ENCODE measurements at regions not wholly inside any gene's neighbourhood (a gene's known extent, or its start where the extent isn't known, plus 50 kb on each side); places are given as distances from the start of the nearest gene placed in this dataset.

GRCh38 chr3:180378496-180378895, 223.5 kb upstream of the TTC14 start:
- FAIRE-seq (no peak), ATAC-seq (no peak), DNase-seq (ENCODE audit: low read depth in 1 of 2, low spot score in 1 of 2) (no peak)
- Histone ChIP-seq H3K9me3 (no peaks in the 10 kb centered on the region), H3K4me2 (no peak overlapping the region), H3K27ac (no peak overlapping the region), H3K4me1 (no peaks in the 10 kb centered on the region), H3K4me3 (no peak overlapping the region)
- ChIA-PET POLR2A (no interaction called here), CTCF (no interaction called here)
- TF ChIP-seq HMGXB4 (CRISPR knock-in tag; IDR thresholded peaks at IDR 0.05; ENCODE audit: borderline replicate concordance) = no peak
- TF ChIP-seq JUNB (IDR thresholded peaks at IDR 0.05) = no peak
- TF ChIP-seq ESRRA (IDR thresholded peaks at IDR 0.05; ENCODE audit: borderline replicate concordance, low read length) = no peak
- TF ChIP-seq EP300 (IDR thresholded peaks at IDR 0.05) = no peak
- TF ChIP-seq NFE2L2 (conservative IDR thresholded peaks at IDR 0.05; ENCODE audit: low read length) = no peak
- no peak for TF ChIP-seq FOXS1 (CRISPR knock-in tag; IDR thresholded peaks at IDR 0.05)
- no peak for TF ChIP-seq PBX3 (IDR thresholded peaks at IDR 0.05)
- no peak for TF ChIP-seq POLR2A (IDR thresholded peaks at IDR 0.05; ENCODE audit: low read length)
- no peak for TF ChIP-seq ZFP36 (IDR thresholded peaks at IDR 0.05; ENCODE audit: borderline replicate concordance, partially characterized antibody)
- no peak for TF ChIP-seq MAZ (IDR thresholded peaks at IDR 0.05; ENCODE audit: borderline replicate concordance, low read depth, low read length)
- TF ChIP-seq ATOH8 (CRISPR knock-in tag; IDR thresholded peaks at IDR 0.05; ENCODE audit: low read depth) = no peak
- no peak for TF ChIP-seq TP53 (CRISPR knock-in tag; IDR thresholded peaks at IDR 0.05)
- no peak for TF ChIP-seq JUN (IDR thresholded peaks at IDR 0.05)
- TF ChIP-seq USF2 (IDR thresholded peaks at IDR 0.05) = no peak
- 17% methylated on average over 4 of the region's 4 CpGs for WGBS (ENCODE audit: missing lambda C conversion rate)

GRCh38 chr3:180382638-180383180, 219.3 kb upstream of the TTC14 start:
- CTCF ChIA-PET = interaction anchor here (0.5 kb wide), 1 partner anchor 55 kb away, joined by 3 read pairs; no protein-coding TSS in a partner anchor
- TF ChIP-seq MAFK (IDR thresholded peaks at IDR 0.05; ENCODE audit: partially characterized antibody) = no peak
- TF ChIP-seq ZC3H11A (IDR thresholded peaks at IDR 0.05) = no peak
- TF ChIP-seq EP300 (IDR thresholded peaks at IDR 0.05) = no peak
- TF ChIP-seq JUN (IDR thresholded peaks at IDR 0.05) = no peak
- TF ChIP-seq REST (IDR thresholded peaks at IDR 0.05) = no peak
- no peak for TF ChIP-seq EHF (CRISPR knock-in tag; IDR thresholded peaks at IDR 0.05)
- H3K9me3 ChIP-seq = no peaks in the 10 kb centered on the region
- H3K4me1 ChIP-seq = no peaks in the 10 kb centered on the region
- no peak overlapping the region for H3K4me3 ChIP-seq
- H3K27ac ChIP-seq = no peak overlapping the region
- no peak overlapping the region for H3K4me2 ChIP-seq
- no peak for ATAC-seq
- no peak for DNase-seq (ENCODE audit: low read depth in 1 of 2, low spot score in 1 of 2)
- 23% methylated on average over 2 of the region's 2 CpGs for WGBS (ENCODE audit: missing lambda C conversion rate)
- FAIRE-seq = no peak
- POLR2A ChIA-PET = no interaction called here
